ENCODE measurements at regions not wholly inside any gene's neighbourhood (a gene's known extent, or its start where the extent isn't known, plus 50 kb on each side); places are given as distances from the start of the nearest gene placed in this dataset.
"Not testable (repeated sequence)": the region's sequence is repeated elsewhere in the genome, so short reads cannot be mapped to it uniquely, and the experiment has no call there.

GRCh38 chrX:125681058-125681457 lies 361.4 kb downstream of the TEX13C start:
- no peak for DNase-seq

GRCh38 chrX:125681507-125681906 lies 361.8 kb downstream of the TEX13C start:
- no peak for DNase-seq

GRCh38 chrX:125690522-125690921 lies 370.9 kb downstream of the TEX13C start:
- not testable (repeated sequence) for DNase-seq

GRCh38 chrX:125694171-125694570 lies 374.5 kb downstream of the TEX13C start:
- no peak for DNase-seq

GRCh38 chrX:125709074-125709473 lies 389.4 kb downstream of the TEX13C start:
- DNase-seq, result no peak

GRCh38 chrX:125709532-125709931 lies 389.9 kb downstream of the TEX13C start:
- DNase-seq, result no peak

- DNase-seq, result no peak
Observed at GRCh38 chrX:125710403-125711062, 390.9 kb downstream of the TEX13C start.

GRCh38 chrX:125711103-125711502 lies 391.4 kb downstream of the TEX13C start:
- DNase-seq, result no peak

GRCh38 chrX:125713633-125714032 lies 394.0 kb downstream of the TEX13C start:
- no peak for DNase-seq

GRCh38 chrX:125727117-125727516 lies 407.4 kb downstream of the TEX13C start:
- DNase-seq, result no peak

- no peak for DNase-seq
Observed at GRCh38 chrX:125736008-125736729, 416.5 kb downstream of the TEX13C start.

GRCh38 chrX:125742811-125743210 lies 423.1 kb downstream of the TEX13C start:
- DNase-seq, result no peak

- no peak for DNase-seq
Observed at GRCh38 chrX:125744914-125745313, 421.2 kb downstream of the DCAF12L2 start.

GRCh38 chrX:125757794-125758564 lies 408.1 kb downstream of the DCAF12L2 start:
- DNase-seq, result no peak

GRCh38 chrX:125758819-125759218 lies 407.3 kb downstream of the DCAF12L2 start:
- no peak for DNase-seq

GRCh38 chrX:125762954-125763353 lies 403.1 kb downstream of the DCAF12L2 start:
- DNase-seq, result no peak

- DNase-seq, result no peak
Observed at GRCh38 chrX:125765347-125765746, 400.7 kb downstream of the DCAF12L2 start.

- DNase-seq, result no peak
Observed at GRCh38 chrX:125769628-125770027, 396.5 kb downstream of the DCAF12L2 start.

- no peak for DNase-seq
Observed at GRCh38 chrX:125778261-125778660, 387.8 kb downstream of the DCAF12L2 start.

- no peak for DNase-seq
Observed at GRCh38 chrX:125782184-125782583, 383.9 kb downstream of the DCAF12L2 start.

- no peak for DNase-seq
Observed at GRCh38 chrX:125786316-125786715, 379.8 kb downstream of the DCAF12L2 start.

GRCh38 chrX:125791787-125792186 lies 374.3 kb downstream of the DCAF12L2 start:
- no peak for DNase-seq

- DNase-seq, result no peak
Observed at GRCh38 chrX:125810856-125811255, 355.2 kb downstream of the DCAF12L2 start.

GRCh38 chrX:125826080-125826479 lies 340.0 kb downstream of the DCAF12L2 start:
- no peak for DNase-seq

Measured in T-helper 2 cell (primary cell).